Activated T-cell treated with anti-CD3 and anti-CD28 coated beads, Interleukin-2, amount 50 U/mL, for 4 hours (primary cell): ENCODE measurements at regions not wholly inside any gene's neighbourhood (a gene's known extent, or its start where the extent isn't known, plus 50 kb on each side); places are given as distances from the start of the nearest gene placed in this dataset.

Source experiments
- ATAC-seq, 2 donors: fragments of 200-7000 bp; cut with Tn5 transposase; one replicate each; pipeline ENCODE4 v1.10.0; 2021
- DNase-seq: peaks from one replicate; pipeline ENCODE4 v3.0.0-alpha.2; 2020
- H3K27me3 Mint-ChIP-seq: one replicate; pipeline ENCODE4 v1.8.0; 2021; ENCODE audit warnings: low read depth, mixed read lengths
- H3K36me3 Mint-ChIP-seq: one replicate; pipeline ENCODE4 v1.8.0; 2022; ENCODE audit warnings: mixed read lengths; ENCODE audit not compliant: insufficient read depth
- H3K4me1 Mint-ChIP-seq: one replicate; pipeline ENCODE4 v1.8.0; 2021; ENCODE audit warnings: low read depth, mixed read lengths
- H3K4me3 Mint-ChIP-seq: one replicate; pipeline ENCODE4 v1.8.0; 2021; ENCODE audit warnings: mild to moderate bottlenecking, moderate library complexity, mixed read lengths
- H3K9me3 Mint-ChIP-seq: one replicate; pipeline ENCODE4 v1.8.0; 2021; ENCODE audit warnings: mixed read lengths

- no peaks in the 10 kb centered on the region for H3K36me3 Mint-ChIP-seq
- ATAC-seq (no peak), DNase-seq (no peak)
- peaks cover 15% of the 10 kb centered on the region for H3K9me3 Mint-ChIP-seq
- H3K4me3 Mint-ChIP-seq = no peak overlapping the region
- H3K27me3 Mint-ChIP-seq = no peaks in the 10 kb centered on the region
- H3K4me1 Mint-ChIP-seq = no peaks in the 10 kb centered on the region
These were observed 210.6 kb upstream of the CDH4 start for GRCh38 chr20:61041481-61041880.

GRCh38 chr20:61042506-61043385 is 209.3 kb upstream of the CDH4 start:
- Mint-ChIP-seq H3K36me3 (no peaks in the 10 kb centered on the region), H3K27me3 (no peaks in the 10 kb centered on the region), H3K9me3 (peaks cover 4% of the 10 kb centered on the region), H3K4me3 (no peak overlapping the region), H3K4me1 (no peaks in the 10 kb centered on the region)
- DNase-seq = no peak
- ATAC-seq = no peak

DNA sequence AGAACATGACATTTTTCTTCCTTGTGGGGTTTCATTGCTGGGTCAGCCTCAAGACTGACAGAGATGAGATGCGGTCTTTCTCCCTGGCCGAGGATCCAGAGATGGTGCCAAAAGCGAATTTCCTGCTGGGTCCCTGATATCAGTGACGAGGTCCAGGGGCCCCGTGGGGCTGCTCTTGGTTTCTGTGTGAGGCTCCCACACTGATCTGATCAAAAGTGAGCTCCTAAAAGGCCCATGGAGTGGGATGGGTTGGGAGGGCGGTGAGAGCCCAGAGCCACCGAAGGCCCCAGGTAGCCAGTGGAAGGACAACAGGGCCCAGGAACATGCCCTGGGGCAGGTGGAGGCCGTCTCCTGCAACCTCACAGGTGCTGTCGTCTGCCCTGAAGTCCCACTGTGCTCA is 208.4 kb upstream of the CDH4 start:
- Mint-ChIP-seq H3K9me3 (peaks cover 2% of the 10 kb centered on the region), H3K36me3 (no peaks in the 10 kb centered on the region), H3K4me3 (no peak overlapping the region), H3K27me3 (no peaks in the 10 kb centered on the region), H3K4me1 (no peaks in the 10 kb centered on the region)
- ATAC-seq (no peak), DNase-seq (no peak)

GRCh38 chr20:61044499-61044898 is 207.6 kb upstream of the CDH4 start:
- ATAC-seq (no peak), DNase-seq (no peak)
- Mint-ChIP-seq H3K36me3 (no peaks in the 10 kb centered on the region), H3K9me3 (peaks cover 4% of the 10 kb centered on the region), H3K4me3 (no peak overlapping the region), H3K4me1 (no peaks in the 10 kb centered on the region), H3K27me3 (no peaks in the 10 kb centered on the region)

DNA sequence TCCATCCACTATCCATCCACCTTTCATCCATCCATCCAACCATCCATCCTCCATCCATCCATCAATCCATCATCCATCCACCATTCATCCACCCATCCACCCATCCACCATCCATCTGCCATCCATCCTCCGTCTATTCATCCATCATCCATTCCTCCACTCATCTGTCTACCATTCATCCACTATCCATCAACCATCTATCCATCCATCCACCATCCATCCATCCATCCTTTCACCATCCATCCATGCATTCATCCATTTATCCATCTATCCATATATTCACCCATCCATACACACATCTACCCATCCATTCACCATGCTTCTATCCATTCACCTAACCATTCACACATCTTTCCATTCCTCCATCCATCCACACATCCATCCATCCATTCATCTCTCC is 207.0 kb upstream of the CDH4 start:
- H3K4me1 Mint-ChIP-seq = no peaks in the 10 kb centered on the region

DNA sequence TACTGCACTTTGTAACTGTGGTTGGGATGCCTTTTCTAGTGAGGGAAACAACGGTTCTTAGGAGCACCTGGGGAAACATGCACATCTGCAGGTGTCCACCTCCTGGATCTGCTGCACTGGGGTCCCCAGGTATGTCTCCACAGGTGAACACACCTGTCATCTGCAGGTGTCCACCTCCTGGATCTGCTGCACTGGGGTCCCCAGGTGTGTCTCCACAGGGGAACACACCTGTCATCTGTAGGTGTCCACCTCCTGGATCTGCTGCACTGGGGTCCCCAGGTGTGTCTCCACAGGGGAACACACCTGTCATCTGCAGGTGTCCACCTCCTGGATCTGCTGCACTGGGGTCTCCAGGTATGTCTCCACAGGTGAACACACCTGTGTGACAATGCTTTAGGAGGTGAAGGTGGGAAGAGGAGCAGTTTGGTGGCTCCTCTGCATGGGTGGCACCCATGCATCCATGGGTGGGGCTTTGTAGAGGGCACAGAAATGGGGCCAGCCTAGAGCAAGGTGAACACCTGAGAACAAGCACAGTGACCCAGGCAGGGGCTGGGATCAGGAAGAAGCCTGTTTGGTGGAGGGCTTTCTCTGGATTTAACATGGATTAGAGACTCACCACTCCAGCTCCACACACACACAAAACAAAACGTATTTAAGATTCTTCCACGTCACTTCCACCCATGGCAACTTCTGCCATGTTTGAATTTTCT is 206.0 kb upstream of the CDH4 start:
- Mint-ChIP-seq H3K36me3 (no peaks in the 10 kb centered on the region), H3K27me3 (no peaks in the 10 kb centered on the region), H3K4me3 (no peak overlapping the region), H3K9me3 (peaks cover 4% of the 10 kb centered on the region), H3K4me1 (no peaks in the 10 kb centered on the region)
- ATAC-seq = no peak
- DNase-seq = no peak

More for the DNA sequence above, 207.0 kb upstream of the CDH4 start:
- peaks cover 4% of the 10 kb centered on the region for H3K9me3 Mint-ChIP-seq
- H3K36me3 Mint-ChIP-seq = no peaks in the 10 kb centered on the region
- no peak overlapping the region for H3K4me3 Mint-ChIP-seq
- DNase-seq = no peak
- H3K27me3 Mint-ChIP-seq = no peaks in the 10 kb centered on the region
- ATAC-seq = no peak

DNA sequence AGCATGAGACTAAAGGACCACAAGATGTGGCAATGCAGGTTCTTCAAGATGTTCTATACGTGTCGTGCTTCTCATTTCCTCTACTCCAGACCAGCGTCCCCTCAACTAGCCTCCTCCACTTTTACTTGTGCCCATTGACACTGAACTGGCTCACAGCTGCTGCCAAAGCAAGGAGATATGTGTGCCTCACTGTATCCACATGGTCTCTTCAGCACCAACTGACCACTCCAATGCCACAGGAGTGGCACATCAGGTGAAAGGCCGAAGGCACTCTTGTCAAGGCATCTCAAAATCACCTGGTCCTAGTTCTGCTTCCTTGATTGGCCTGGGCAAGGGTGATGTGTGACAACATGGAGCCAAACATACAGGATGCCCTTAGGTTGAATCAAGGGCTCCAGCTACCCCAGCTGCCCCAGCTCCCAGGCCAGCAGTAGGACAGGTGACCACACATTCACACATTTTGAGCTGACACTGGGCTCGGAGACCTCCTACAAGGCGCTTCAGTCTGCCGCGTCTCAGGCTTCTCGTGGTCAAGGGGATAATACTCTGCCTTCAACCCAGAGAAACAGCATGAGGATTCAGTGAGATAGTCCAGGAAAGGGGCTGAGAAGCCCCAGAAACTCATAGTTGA is 205.2 kb upstream of the CDH4 start:
- Mint-ChIP-seq H3K9me3 (peaks cover 4% of the 10 kb centered on the region), H3K27me3 (no peaks in the 10 kb centered on the region), H3K36me3 (no peaks in the 10 kb centered on the region), H3K4me1 (no peaks in the 10 kb centered on the region), H3K4me3 (no peak overlapping the region)
- DNase-seq (no peak), ATAC-seq (no peak)

- Mint-ChIP-seq H3K4me1 (no peaks in the 10 kb centered on the region), H3K27me3 (no peaks in the 10 kb centered on the region)
These were observed 204.5 kb upstream of the CDH4 start for GRCh38 chr20:61047515-61047914.

DNA sequence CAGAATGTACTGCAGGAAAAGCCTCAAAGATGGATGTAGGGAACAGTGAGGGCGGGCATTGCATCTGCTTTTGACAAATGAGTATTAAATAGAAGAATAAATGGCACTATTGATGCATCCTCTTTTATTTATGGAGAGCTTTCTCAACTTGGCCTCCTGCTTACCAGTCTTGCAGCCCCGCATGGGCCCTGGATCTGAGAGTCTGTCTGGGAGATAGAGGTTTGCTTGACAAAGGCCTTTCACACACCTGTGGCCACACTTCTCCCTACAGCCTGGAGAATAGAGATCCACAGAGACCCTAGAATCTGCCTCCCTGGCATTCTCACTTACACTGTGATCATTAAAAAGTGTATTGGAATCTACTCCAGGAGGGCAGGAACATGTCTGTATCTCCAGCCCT is 203.8 kb upstream of the CDH4 start:
- no peaks in the 10 kb centered on the region for H3K27me3 Mint-ChIP-seq
- no peaks in the 10 kb centered on the region for H3K36me3 Mint-ChIP-seq
- no peak for DNase-seq
- ATAC-seq = no peak
- H3K4me3 Mint-ChIP-seq = no peak overlapping the region
- peaks cover 4% of the 10 kb centered on the region for H3K9me3 Mint-ChIP-seq
- no peaks in the 10 kb centered on the region for H3K4me1 Mint-ChIP-seq

More at GRCh38 chr20:61047515-61047914, 204.5 kb upstream of the CDH4 start:
- Mint-ChIP-seq H3K36me3 (no peaks in the 10 kb centered on the region), H3K9me3 (peaks cover 4% of the 10 kb centered on the region), H3K4me3 (no peak overlapping the region)
- ATAC-seq = no peak
- DNase-seq = no peak

- Mint-ChIP-seq H3K4me1 (no peaks in the 10 kb centered on the region), H3K9me3 (peaks cover 4% of the 10 kb centered on the region), H3K4me3 (no peak overlapping the region), H3K27me3 (no peaks in the 10 kb centered on the region), H3K36me3 (no peaks in the 10 kb centered on the region)
- ATAC-seq (no peak), DNase-seq (no peak)
These were observed 202.4 kb upstream of the CDH4 start for GRCh38 chr20:61049684-61050083.

DNA sequence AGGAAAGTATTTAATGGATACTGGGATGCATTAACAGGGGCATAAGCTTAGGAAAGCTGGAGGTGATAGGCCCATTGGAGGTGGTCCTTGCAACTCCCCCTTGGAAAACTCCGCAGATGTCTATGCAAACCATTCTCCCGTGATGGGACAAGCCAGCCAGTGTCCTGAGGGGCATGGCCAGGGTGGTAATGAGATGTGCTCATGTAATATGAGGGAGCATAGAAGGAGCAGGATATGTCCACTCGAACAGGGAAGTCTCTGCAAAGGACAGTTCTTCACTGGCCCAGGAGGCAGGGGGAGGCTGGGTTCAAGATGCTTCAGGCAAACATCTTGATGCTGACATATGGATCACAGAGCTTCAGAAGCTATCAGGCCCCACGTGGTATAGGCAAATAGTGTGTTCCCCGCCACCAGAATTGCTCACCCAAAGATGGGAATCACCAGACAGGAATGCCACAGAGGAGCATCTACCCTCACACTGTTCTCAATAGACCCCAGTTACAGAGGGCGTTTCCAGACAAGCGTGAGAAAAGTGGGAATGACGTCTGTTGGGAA is 201.6 kb upstream of the CDH4 start:
- H3K4me1 Mint-ChIP-seq = no peaks in the 10 kb centered on the region
- H3K36me3 Mint-ChIP-seq = no peaks in the 10 kb centered on the region
- ATAC-seq (no peak), DNase-seq (no peak)
- peaks cover 4% of the 10 kb centered on the region for H3K9me3 Mint-ChIP-seq
- H3K27me3 Mint-ChIP-seq = no peaks in the 10 kb centered on the region
- H3K4me3 Mint-ChIP-seq = no peak overlapping the region

DNA sequence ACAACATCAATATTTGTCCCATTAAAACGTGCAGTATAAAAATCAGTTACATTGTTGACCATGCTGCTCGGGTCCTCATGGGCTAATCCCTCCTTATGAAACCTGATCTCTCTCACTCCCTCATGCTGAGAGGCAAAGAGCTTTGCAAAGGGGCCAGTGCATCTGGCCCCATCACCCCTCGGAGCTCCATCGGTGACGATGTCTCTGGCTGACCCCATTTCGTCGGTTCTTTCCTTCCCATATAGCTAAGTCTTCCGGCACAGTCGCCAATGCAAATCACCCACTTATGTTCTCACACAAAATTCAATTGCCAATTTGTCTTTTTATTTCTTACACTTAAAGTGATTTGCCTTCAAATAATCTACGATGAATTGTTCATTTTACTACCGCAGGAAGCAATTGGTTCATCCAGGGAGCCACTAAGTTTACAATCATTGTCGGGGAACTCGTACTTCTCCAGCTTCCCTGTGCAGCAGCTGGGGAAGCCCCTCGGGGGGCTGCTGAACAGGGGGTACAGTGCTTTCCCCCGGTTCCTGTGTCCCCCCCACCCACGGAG is 199.8 kb upstream of the CDH4 start:
- no peak overlapping the region for H3K4me3 Mint-ChIP-seq
- peaks cover 4% of the 10 kb centered on the region for H3K9me3 Mint-ChIP-seq
- H3K36me3 Mint-ChIP-seq = no peaks in the 10 kb centered on the region
- no peak for ATAC-seq
- H3K27me3 Mint-ChIP-seq = no peaks in the 10 kb centered on the region
- DNase-seq = no peak
- no peaks in the 10 kb centered on the region for H3K4me1 Mint-ChIP-seq

- Mint-ChIP-seq H3K4me3 (no peak overlapping the region), H3K4me1 (no peaks in the 10 kb centered on the region), H3K9me3 (peaks cover 4% of the 10 kb centered on the region), H3K27me3 (no peaks in the 10 kb centered on the region), H3K36me3 (no peaks in the 10 kb centered on the region)
- DNase-seq = no peak
- no peak for ATAC-seq
These were observed 199.2 kb upstream of the CDH4 start for GRCh38 chr20:61052776-61053442.

- DNase-seq (no peak), ATAC-seq (no peak)
- Mint-ChIP-seq H3K4me3 (no peak overlapping the region), H3K4me1 (no peaks in the 10 kb centered on the region), H3K9me3 (peaks cover 4% of the 10 kb centered on the region), H3K36me3 (no peaks in the 10 kb centered on the region), H3K27me3 (no peaks in the 10 kb centered on the region)
These were observed 198.6 kb upstream of the CDH4 start for GRCh38 chr20:61053487-61053886.
